HepG2 (cell line): ENCODE measurements at regions not wholly inside any gene's neighbourhood (a gene's known extent, or its start where the extent isn't known, plus 50 kb on each side); places are given as distances from the start of the nearest gene placed in this dataset.

ENCODE experiments used
- ATAC-seq: fragments of 200-7000 bp; cut with Tn5 transposase; 3 replicates; pipeline ENCODE4 v1.9.1; 2020; ENCODE audit warnings: mild to moderate bottlenecking, moderate library complexity
- BruUV-seq: library from RNA; stranded (reverse); fragments of 400-500 nt; replicated peaks from 2 replicates; lab custom pipeline; 2021; lab: Mats Ljungman, UMichigan
- CTCF ChIA-PET: fragments of 300-600 bp; formaldehyde crosslinking; extraction: SDS; loops from one replicate; lab custom pipeline; 2021; ENCODE audit warnings: low total read pairs, inconsistent platforms, low intra/inter-chr PET ratio; lab: Yijun Ruan, JAX
- POLR2A ChIA-PET: fragments of 350-600 bp; sonication (Branson Sonifier 250); formaldehyde crosslinking; loops from one replicate; lab custom pipeline; 2020; ENCODE audit warnings: antibody characterized with exemption, inconsistent platforms; lab: Yijun Ruan, JAX
- DNase-seq: peaks from one replicate; pipeline ENCODE4 v3.0.0-alpha.2; 2015; ENCODE audit warnings: low spot score
- FAIRE-seq: peaks from 3 replicates; lab custom pipeline; 2011; peaks lifted over from hg19 to GRCh38; lab: Jason Lieb, UNC
- H2AFZ ChIP-seq: one replicate; pipeline ENCODE4 v1.6.1; 2011; ENCODE audit warnings: low read length, inconsistent platforms
- H3K27ac ChIP-seq: fragments of 300-600 bp; 3 replicates; pipeline ENCODE4 v1.8.0; 2011; ENCODE audit warnings: mixed run types, mild to moderate bottlenecking, mixed read lengths, low read length, inconsistent platforms; ENCODE audit not compliant: insufficient read depth; ENCODE audit errors: extremely low read length
- H3K27me3 ChIP-seq, 2 experiments: fragments of 200-600 bp in 1 of 2; 2 replicates in 1 of 2; 3 replicates in 1 of 2; pipeline versions ENCODE4 v1.6.0 to v1.8.0; 2011; ENCODE audit warnings: low read length in 2 of 2, mild to moderate bottlenecking in 2 of 2, moderate library complexity in 2 of 2, inconsistent platforms in 1 of 2; ENCODE audit not compliant: insufficient read depth in 2 of 2, control insufficient read depth in 1 of 2
- H3K36me3 ChIP-seq, 2 experiments: fragments of 200-600 bp in 1 of 2; replicated peaks in 1 of 2; 2 replicates in 1 of 2; 3 replicates in 1 of 2; pipeline versions ENCODE4 v1.5.1 to v1.8.0; 2011; ENCODE audit warnings: low read length in 2 of 2, inconsistent platforms in 1 of 2; ENCODE audit not compliant: insufficient read depth in 2 of 2, control insufficient read depth in 1 of 2
- H3K4me1 ChIP-seq: 2 replicates; pipeline ENCODE4 v1.5.1; 2012; ENCODE audit warnings: low read length, inconsistent platforms; ENCODE audit not compliant: insufficient read depth
- H3K4me2 ChIP-seq: 2 replicates; pipeline ENCODE4 v1.6.0; 2011; ENCODE audit warnings: low read depth, low read length, inconsistent platforms
- H3K4me3 ChIP-seq, 3 experiments: fragments of 200-600 bp in 1 of 3; sonication (generic), shearing (Covaris generic) in 1 of 3; replicated peaks in 1 of 3; 2 replicates each; pipeline ENCODE4 v1.5.1; 2011 to 2016; ENCODE audit warnings: low read length in 3 of 3, inconsistent platforms in 2 of 3, low read depth in 2 of 3, mild to moderate bottlenecking in 2 of 3, control low read depth in 1 of 3, mixed read lengths in 1 of 3; ENCODE audit not compliant: insufficient read depth in 1 of 3
- H3K79me2 ChIP-seq: one replicate; pipeline ENCODE4 v1.6.1; 2011; ENCODE audit warnings: low read length, inconsistent platforms; ENCODE audit not compliant: insufficient read depth
- H3K9ac ChIP-seq: 2 replicates; pipeline ENCODE4 v1.6.0; 2011; ENCODE audit warnings: mild to moderate bottlenecking, low read depth, low read length, inconsistent platforms; ENCODE audit not compliant: insufficient read depth
- H3K9me3 ChIP-seq: 2 replicates; pipeline ENCODE4 v1.5.1; 2012; ENCODE audit warnings: mild to moderate bottlenecking, low read length
- H4K20me1 ChIP-seq: 2 replicates; pipeline ENCODE4 v1.6.0; 2011; ENCODE audit warnings: inconsistent platforms, mild to moderate bottlenecking, low read length, moderate library complexity; ENCODE audit not compliant: insufficient read depth
- ATF3 ChIP-seq: sonication (generic); formaldehyde crosslinking; IDR thresholded peaks from 2 replicates; pipeline ENCODE4 v1.4.0; 2020; ENCODE audit warnings: missing genetic modification reagents
- JUN ChIP-seq: sonication (generic); formaldehyde crosslinking; IDR thresholded peaks from 2 replicates; pipeline ENCODE4 v1.4.0; 2020; ENCODE audit warnings: mild to moderate bottlenecking, missing genetic modification reagents
- KAT8 ChIP-seq: IDR thresholded peaks from 2 replicates; pipeline ENCODE4 v1.6.1; 2016; ENCODE audit warnings: missing genetic modification reagents, missing compliant biosample characterization
- PBX3 ChIP-seq: sonication (generic); formaldehyde crosslinking; IDR thresholded peaks from 2 replicates; pipeline ENCODE4 v1.8.1; 2023; ENCODE audit warnings: missing genetic modification reagents, inconsistent platforms, borderline replicate concordance
- REXO4 ChIP-seq: sonication (generic); formaldehyde crosslinking; IDR thresholded peaks from 2 replicates; pipeline ENCODE4 v1.8.0; 2022; ENCODE audit warnings: missing genetic modification reagents, mild to moderate bottlenecking, borderline replicate concordance
- SMARCE1 ChIP-seq: fragments of 450-650 bp; IDR thresholded peaks from 2 replicates; pipeline ENCODE4 v1.6.1; 2017; ENCODE audit warnings: borderline replicate concordance
- SNAPC5 ChIP-seq: sonication (generic); formaldehyde crosslinking; IDR thresholded peaks from 2 replicates; pipeline ENCODE4 v1.8.1; 2023; ENCODE audit warnings: mild to moderate bottlenecking, missing genetic modification reagents, borderline replicate concordance
- SUZ12 ChIP-seq: fragments of 150-350 bp; IDR thresholded peaks from 2 replicates; pipeline ENCODE4 v1.6.1; 2014; ENCODE audit warnings: low read depth, low read length
- TGIF2 ChIP-seq: IDR thresholded peaks from 2 replicates; pipeline ENCODE4 v1.6.1; 2016; ENCODE audit warnings: control low read depth, missing compliant biosample characterization
- THAP11 ChIP-seq: IDR thresholded peaks from 2 replicates; pipeline ENCODE4 v1.6.1; 2016; ENCODE audit warnings: missing biosample characterization, missing genetic modification reagents
- ZNF143 ChIP-seq: sonication (generic); formaldehyde crosslinking; IDR thresholded peaks from 2 replicates; pipeline ENCODE4 v1.4.0; 2020; ENCODE audit warnings: missing genetic modification reagents
- ZNF235 ChIP-seq: sonication (generic); formaldehyde crosslinking; IDR thresholded peaks from 2 replicates; pipeline ENCODE4 v1.8.1; 2023; ENCODE audit warnings: mild to moderate bottlenecking, missing genetic modification reagents, borderline replicate concordance
- ZNF546 ChIP-seq: sonication (generic); formaldehyde crosslinking; conservative IDR thresholded peaks from 2 replicates; pipeline ENCODE4 v1.8.1; 2023; ENCODE audit warnings: mild to moderate bottlenecking, missing genetic modification reagents
- ZNF672 ChIP-seq: sonication (generic); formaldehyde crosslinking; IDR thresholded peaks from 2 replicates; pipeline ENCODE4 v1.8.1; 2022; ENCODE audit warnings: missing genetic modification reagents
- ZNF749 ChIP-seq: sonication (generic); formaldehyde crosslinking; IDR thresholded peaks from 2 replicates; pipeline ENCODE4 v1.8.0; 2022; ENCODE audit warnings: mild to moderate bottlenecking, missing genetic modification reagents, moderate library complexity, borderline replicate concordance
- WGBS: methylation state at CpG from one replicate; pipeline ENCODE4 v1.1.6; 2017; ENCODE audit warnings: low lambda C conversion rate; 5-methylcytosine and 5-hydroxymethylcytosine counted together
- in situ Hi-C: cut with HindIII; loops from 2 replicates; pipeline ENCODE4 v1.10.0; 2017; ENCODE audit warnings: low pct_unique_long_range_greater_than_20kb; ENCODE audit not compliant: extremely low pct_ligation_motif_present
- intact Hi-C: fragments of 100-400 bp; cut with micrococcal nuclease; formaldehyde crosslinking; loops from one replicate; pipeline ENCODE4 v1.10.0; 2022; ENCODE audit not compliant: unreplicated experiment
- TF ChIP-seq, protein P1 (sequence below): IDR thresholded peaks from 2 replicates; pipeline ENCODE4 v1.6.1; 2016

DNA sequence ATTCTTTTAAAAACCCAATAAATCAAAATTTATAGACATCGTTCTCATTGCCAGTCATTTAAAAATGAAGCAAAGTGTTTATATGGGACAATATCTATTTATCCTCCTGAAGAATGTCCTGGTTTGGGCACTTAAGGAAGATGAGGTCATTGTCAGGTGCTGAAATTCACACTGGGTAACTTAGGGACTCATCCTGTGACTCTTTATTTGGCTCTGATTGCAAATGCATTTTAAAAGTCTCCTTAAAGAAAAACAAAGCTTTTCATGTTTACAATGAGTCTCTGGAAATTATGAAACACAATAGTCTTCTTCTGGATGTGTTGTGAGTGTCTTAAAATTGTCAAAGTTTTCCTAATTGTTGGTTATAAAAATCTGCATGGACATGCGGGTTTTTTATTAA lies 69.5 kb upstream of the GPR158 start:
- Histone ChIP-seq H3K9ac (no peak overlapping the region), H3K27me3 (no peaks in the 10 kb centered on the region; a peak in 3 of 5 replicates), H2AFZ (no peak overlapping the region), H3K4me1 (no peaks in the 10 kb centered on the region), H3K27ac (no peak overlapping the region), H3K4me3 (no peak overlapping the region), H3K79me2 (no peaks in the 10 kb centered on the region), H4K20me1 (no peaks in the 10 kb centered on the region), H3K9me3 (no peaks in the 10 kb centered on the region), H3K4me2 (no peak overlapping the region), H3K36me3 (no peaks in the 10 kb centered on the region)
- no peak for FAIRE-seq
- TF ChIP-seq TGIF2 (no peak), ZNF546 (CRISPR knock-in tag) (no peak), SMARCE1 (no peak), ZNF235 (CRISPR knock-in tag) (no peak), THAP11 (no peak), ZNF143 (no peak)
- no peak for DNase-seq
- whole genome bisulfite sequencing = 2% methylated on average over 2 of the region's 2 CpGs
- BruUV-seq = no TSS peak
- intact Hi-C loops (no loop called here), in situ Hi-C loops (no loop called here)
- CTCF ChIA-PET = no interaction called here
- POLR2A ChIA-PET = no interaction called here
- ATAC-seq = no peak

DNA sequence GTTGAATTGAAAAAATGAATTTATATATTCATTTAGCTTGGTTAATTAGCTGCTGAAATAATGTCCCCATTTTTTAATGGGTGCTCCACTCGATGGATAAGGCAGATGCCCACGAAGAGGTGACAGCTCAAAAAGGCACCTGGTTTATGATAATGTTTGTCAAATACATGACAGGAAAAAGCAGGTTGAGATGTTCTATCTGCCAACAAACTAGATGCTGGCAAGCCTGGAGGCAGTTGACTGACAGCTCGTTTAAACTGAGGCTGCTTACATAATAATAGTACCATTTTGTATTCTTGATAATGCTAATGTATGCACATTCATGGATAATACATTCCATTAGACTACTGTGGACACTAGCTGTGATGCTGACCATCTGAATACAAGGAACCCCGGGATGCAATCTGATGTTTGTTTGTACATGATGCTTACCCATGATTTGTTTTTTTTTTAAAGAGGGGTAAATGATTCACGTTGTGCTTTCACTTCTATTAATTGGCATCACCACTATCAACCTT lies 69.0 kb upstream of the GPR158 start:
- Histone ChIP-seq H2AFZ (no peak overlapping the region), H3K4me2 (no peak overlapping the region), H3K27me3 (no peaks in the 10 kb centered on the region; a peak in 3 of 5 replicates), H3K9ac (no peak overlapping the region), H3K9me3 (no peaks in the 10 kb centered on the region), H3K4me3 (no peak overlapping the region), H3K79me2 (no peaks in the 10 kb centered on the region), H4K20me1 (no peaks in the 10 kb centered on the region), H3K4me1 (no peaks in the 10 kb centered on the region), H3K27ac (no peak overlapping the region), H3K36me3 (no peaks in the 10 kb centered on the region)
- intact Hi-C loops = no loop called here
- FAIRE-seq (no peak), DNase-seq (no peak), ATAC-seq (no peak)
- WGBS = 0% methylated on average over 5 of the region's 5 CpGs
- no TSS peak for BruUV-seq
- ChIA-PET POLR2A (no interaction called here), CTCF (no interaction called here)
- in situ Hi-C loops = no loop called here
- no peak for TF ChIP-seq ZNF749 (CRISPR knock-in tag)
- TF ChIP-seq, protein P1, sequence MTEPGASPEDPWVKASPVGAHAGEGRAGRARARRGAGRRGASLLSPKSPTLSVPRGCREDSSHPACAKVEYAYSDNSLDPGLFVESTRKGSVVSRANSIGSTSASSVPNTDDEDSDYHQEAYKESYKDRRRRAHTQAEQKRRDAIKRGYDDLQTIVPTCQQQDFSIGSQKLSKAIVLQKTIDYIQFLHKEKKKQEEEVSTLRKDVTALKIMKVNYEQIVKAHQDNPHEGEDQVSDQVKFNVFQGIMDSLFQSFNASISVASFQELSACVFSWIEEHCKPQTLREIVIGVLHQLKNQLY (CRISPR knock-in tag) = no peak
- no peak for TF ChIP-seq REXO4 (CRISPR knock-in tag)
- TF ChIP-seq SUZ12 = no peak
- TF ChIP-seq ATF3 (CRISPR knock-in tag) = no peak
- TF ChIP-seq JUN = no peak
- no peak for TF ChIP-seq SNAPC5 (CRISPR knock-in tag)
- TF ChIP-seq PBX3 = no peak
- no peak for TF ChIP-seq ZNF672
- no peak for TF ChIP-seq KAT8 (CRISPR knock-in tag)
